ENCODE measurements at regions not wholly inside any gene's neighbourhood (a gene's known extent, or its start where the extent isn't known, plus 50 kb on each side); places are given as distances from the start of the nearest gene placed in this dataset.

DNA sequence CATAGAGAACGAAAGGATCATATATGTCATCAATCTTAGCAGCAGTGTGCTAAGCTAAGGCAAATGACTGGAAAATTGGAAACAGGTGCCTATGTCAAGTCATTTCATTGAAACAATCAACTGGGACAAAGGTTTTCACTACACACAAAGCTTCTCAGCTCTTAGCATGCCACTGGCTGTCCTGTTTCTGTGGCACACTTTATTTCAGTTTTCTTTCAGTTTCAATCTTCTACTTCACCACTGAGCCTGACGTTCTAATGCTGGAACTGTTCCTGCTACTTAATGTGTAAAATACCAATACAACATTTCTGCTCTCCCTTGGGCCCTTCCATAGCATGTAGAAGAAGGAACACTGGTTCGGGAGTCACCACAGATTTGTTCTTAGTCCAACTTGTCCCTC is 378.3 kb upstream of the FMR1 start:
- CTCF ChIA-PET, result no interaction called here
- no TSS peak for BruUV-seq (replicated peaks)
- no peaks in the 10 kb centered on the region for H3K9me3 ChIP-seq (ENCODE audit: control insufficient read depth in 1 of 2, insufficient read depth in 1 of 2, low read depth in 1 of 2, low read length in 2 of 2)
- H3K9ac ChIP-seq (ENCODE audit: low read length), result no peak overlapping the region
- TF ChIP-seq SP1 (IDR thresholded peaks at IDR 0.05; ENCODE audit: low read depth), result no peak
- no peak for TF ChIP-seq YY1 (IDR thresholded peaks at IDR 0.05; ENCODE audit: extremely low read depth, insufficient replicate concordance, low read depth, low read length)
- TF ChIP-seq ZNF274 (IDR thresholded peaks at IDR 0.05; ENCODE audit: low read depth, low read length), result no peak
- TF ChIP-seq ZFX (IDR thresholded peaks at IDR 0.05), result no peak
- TF ChIP-seq, protein P1, sequence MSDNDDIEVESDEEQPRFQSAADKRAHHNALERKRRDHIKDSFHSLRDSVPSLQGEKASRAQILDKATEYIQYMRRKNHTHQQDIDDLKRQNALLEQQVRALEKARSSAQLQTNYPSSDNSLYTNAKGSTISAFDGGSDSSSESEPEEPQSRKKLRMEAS (IDR thresholded peaks at IDR 0.05), result no peak
- no peak for TF ChIP-seq RAD21 (IDR thresholded peaks at IDR 0.05; ENCODE audit: low read depth)
- no peak for TF ChIP-seq TCF7L2 (IDR thresholded peaks at IDR 0.05; ENCODE audit: borderline replicate concordance, extremely low read depth, insufficient read depth, insufficient read length)
- no peak for TF ChIP-seq POLR2AphosphoS5 (IDR thresholded peaks at IDR 0.05; ENCODE audit: low read depth, low read length)
- TF ChIP-seq, protein P2, sequence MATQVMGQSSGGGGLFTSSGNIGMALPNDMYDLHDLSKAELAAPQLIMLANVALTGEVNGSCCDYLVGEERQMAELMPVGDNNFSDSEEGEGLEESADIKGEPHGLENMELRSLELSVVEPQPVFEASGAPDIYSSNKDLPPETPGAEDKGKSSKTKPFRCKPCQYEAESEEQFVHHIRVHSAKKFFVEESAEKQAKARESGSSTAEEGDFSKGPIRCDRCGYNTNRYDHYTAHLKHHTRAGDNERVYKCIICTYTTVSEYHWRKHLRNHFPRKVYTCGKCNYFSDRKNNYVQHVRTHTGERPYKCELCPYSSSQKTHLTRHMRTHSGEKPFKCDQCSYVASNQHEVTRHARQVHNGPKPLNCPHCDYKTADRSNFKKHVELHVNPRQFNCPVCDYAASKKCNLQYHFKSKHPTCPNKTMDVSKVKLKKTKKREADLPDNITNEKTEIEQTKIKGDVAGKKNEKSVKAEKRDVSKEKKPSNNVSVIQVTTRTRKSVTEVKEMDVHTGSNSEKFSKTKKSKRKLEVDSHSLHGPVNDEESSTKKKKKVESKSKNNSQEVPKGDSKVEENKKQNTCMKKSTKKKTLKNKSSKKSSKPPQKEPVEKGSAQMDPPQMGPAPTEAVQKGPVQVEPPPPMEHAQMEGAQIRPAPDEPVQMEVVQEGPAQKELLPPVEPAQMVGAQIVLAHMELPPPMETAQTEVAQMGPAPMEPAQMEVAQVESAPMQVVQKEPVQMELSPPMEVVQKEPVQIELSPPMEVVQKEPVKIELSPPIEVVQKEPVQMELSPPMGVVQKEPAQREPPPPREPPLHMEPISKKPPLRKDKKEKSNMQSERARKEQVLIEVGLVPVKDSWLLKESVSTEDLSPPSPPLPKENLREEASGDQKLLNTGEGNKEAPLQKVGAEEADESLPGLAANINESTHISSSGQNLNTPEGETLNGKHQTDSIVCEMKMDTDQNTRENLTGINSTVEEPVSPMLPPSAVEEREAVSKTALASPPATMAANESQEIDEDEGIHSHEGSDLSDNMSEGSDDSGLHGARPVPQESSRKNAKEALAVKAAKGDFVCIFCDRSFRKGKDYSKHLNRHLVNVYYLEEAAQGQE (IDR thresholded peaks at IDR 0.05; ENCODE audit: low read depth), result no peak
- TF ChIP-seq JUND (IDR thresholded peaks at IDR 0.05), result no peak
- TF ChIP-seq SRF (IDR thresholded peaks at IDR 0.05; ENCODE audit: low read depth), result no peak
- TF ChIP-seq ELF1 (IDR thresholded peaks at IDR 0.05; ENCODE audit: borderline replicate concordance, low read depth), result no peak
- no peak for TF ChIP-seq CBX3 (IDR thresholded peaks at IDR 0.05; ENCODE audit: low read depth)
- TF ChIP-seq EZH2 (IDR thresholded peaks at IDR 0.05), result no peak
- no peak for TF ChIP-seq EZH2phosphoT487 (IDR thresholded peaks at IDR 0.05; ENCODE audit: borderline replicate concordance)
- no peak for TF ChIP-seq CEBPB (IDR thresholded peaks at IDR 0.05; ENCODE audit: low read depth)
- TF ChIP-seq, protein P3, sequence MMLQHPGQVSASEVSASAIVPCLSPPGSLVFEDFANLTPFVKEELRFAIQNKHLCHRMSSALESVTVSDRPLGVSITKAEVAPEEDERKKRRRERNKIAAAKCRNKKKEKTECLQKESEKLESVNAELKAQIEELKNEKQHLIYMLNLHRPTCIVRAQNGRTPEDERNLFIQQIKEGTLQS (IDR thresholded peaks at IDR 0.05), result no peak
- H3K4me2 ChIP-seq (ENCODE audit: low read length), result no peak overlapping the region
- H4K20me1 ChIP-seq (ENCODE audit: insufficient read depth), result no peaks in the 10 kb centered on the region
- H3K4me1 ChIP-seq (ENCODE audit: control insufficient read depth in 1 of 2, insufficient read depth in 2 of 2, low read length in 2 of 2), result no peaks in the 10 kb centered on the region
- RAD21 ChIA-PET (ENCODE audit: low non-redundant PET in 1 of 2, low total read pairs in 2 of 2, uncharacterized antibody in 2 of 2, unreplicated experiment in 2 of 2), result no interaction called here
- no peak overlapping the region for H3K27ac ChIP-seq (ENCODE audit: low read depth, low read length)
- H3K27me3 ChIP-seq (ENCODE audit: insufficient read depth, low read length), result no peaks in the 10 kb centered on the region
- POLR2A ChIA-PET, result no interaction called here
- no peaks in the 10 kb centered on the region for H3K79me2 ChIP-seq (ENCODE audit: insufficient read depth, low read length)
- no peak for ATAC-seq
- no peak overlapping the region for H2AFZ ChIP-seq (ENCODE audit: low read depth, low read length, poor library complexity, severe bottlenecking)
- no peak overlapping the region for H3K4me3 ChIP-seq (replicated peaks in 1 of 2; ENCODE audit: low read depth in 1 of 2, low read length in 2 of 2)
- intact Hi-C loops (cut with micrococcal nuclease), result no loop called here
- no peaks in the 10 kb centered on the region for H3K36me3 ChIP-seq (ENCODE audit: control insufficient read depth in 1 of 2, insufficient read depth in 2 of 2, low read length in 2 of 2)
- H3K9me2 ChIP-seq (ENCODE audit: insufficient read depth), result no peaks in the 10 kb centered on the region
- no peak for DNase-seq (ENCODE audit: low read depth, low spot score)
